Upper lobe of left lung (tissue), 6 donors: ENCODE measurements at regions not wholly inside any gene's neighbourhood (a gene's known extent, or its start where the extent isn't known, plus 50 kb on each side); places are given as distances from the start of the nearest gene placed in this dataset.
A peak's percentile ranks its signal among the peaks of the same experiment; 100 is the strongest.
"Not testable (repeated sequence)": the region's sequence is repeated elsewhere in the genome, so short reads cannot be mapped to it uniquely, and the experiment has no call there.

ENCODE experiments used
- ATAC-seq, 2 donors: fragments of 200-7000 bp; cut with Tn5 transposase; one replicate each; pipeline ENCODE4 v1.9.1; 2022; ENCODE audit warnings: mild to moderate bottlenecking in 2 of 2, moderate library complexity in 2 of 2; ENCODE audit not compliant: low FRiP score in 2 of 2
- DNase-seq, 2 donors: peaks; one replicate each; pipeline ENCODE4 v3.0.0-alpha.2; 2019 to 2020
- H3K27ac ChIP-seq, 4 donors: fragments of 200-600 bp; sonication (generic); one replicate each; pipeline ENCODE4 v1.5.1; 2016 to 2019
- H3K27me3 ChIP-seq, 4 donors: fragments of 200-600 bp; sonication (generic); one replicate each; pipeline ENCODE4 v1.5.1; 2017 to 2019
- H3K36me3 ChIP-seq, 4 donors: fragments of 200-600 bp; sonication (generic); one replicate each; pipeline ENCODE4 v1.5.1; 2016 to 2019
- H3K4me1 ChIP-seq, 4 donors: fragments of 200-600 bp; sonication (generic); one replicate each; pipeline ENCODE4 v1.5.1; 2018 to 2019
- H3K4me3 ChIP-seq, 4 donors: fragments of 200-600 bp; sonication (generic); one replicate each; pipeline ENCODE4 v1.5.1; 2017 to 2019; ENCODE audit warnings: mild to moderate bottlenecking in 2 of 4, moderate library complexity in 1 of 4
- H3K9me3 ChIP-seq, 4 donors: fragments of 200-600 bp; sonication (generic); one replicate each; pipeline ENCODE4 v1.5.1; 2018 to 2019
- CTCF ChIP-seq, 6 experiments: fragments of 450-650 bp in 4 of 6; fragments of 200-600 bp in 2 of 6; sonication (generic) in 2 of 6; IDR thresholded peaks; one replicate each; pipeline ENCODE4 v1.5.1; 2016 to 2019; ENCODE audit warnings: antibody characterized with exemption in 6 of 6
- EP300 ChIP-seq, 4 donors: sonication (generic); formaldehyde crosslinking; IDR thresholded peaks; one replicate each; pipeline ENCODE4 v1.5.1; 2017; ENCODE audit warnings: antibody characterized with exemption in 4 of 4, control low read depth in 2 of 4
- POLR2A ChIP-seq, 4 donors: fragments of 450-650 bp; IDR thresholded peaks; one replicate each; pipeline ENCODE4 v1.5.1; 2016 to 2017; ENCODE audit warnings: antibody characterized with exemption in 4 of 4, mild to moderate bottlenecking in 2 of 4
- POLR2AphosphoS5 ChIP-seq, 2 donors: sonication (generic); formaldehyde crosslinking; IDR thresholded peaks; one replicate each; pipeline ENCODE4 v1.5.1; 2017; ENCODE audit warnings: antibody characterized with exemption in 2 of 2
- WGBS, 2 donors: methylation state at CpG; one replicate each; pipeline ENCODE4 v1.1.5; 2017 to 2018; 5-methylcytosine and 5-hydroxymethylcytosine counted together
- donor health status: DM: no; HTN: no; CAD: no; lungs with moderate emphysema.
- donor health status: DM: no; HTN: yes; CAD: no; lungs with severe emphysema.

GRCh38 chr4:189804894-189805293 lies 135.8 kb upstream of the FRG1 start:
- ATAC-seq (no peak), DNase-seq (no peak)
- TF ChIP-seq CTCF (IDR thresholded peaks at IDR 0.05) (no peak), EP300 (IDR thresholded peaks at IDR 0.05) (no peak), POLR2A (IDR thresholded peaks at IDR 0.05) (no peak), POLR2AphosphoS5 (IDR thresholded peaks at IDR 0.05) (no peak)
- no peaks in the 10 kb centered on the region for H3K27me3 ChIP-seq
- H3K27ac ChIP-seq: no peak overlapping the region
- H3K9me3 ChIP-seq: no peaks in the 10 kb centered on the region
- no peak overlapping the region for H3K4me3 ChIP-seq
- no peaks in the 10 kb centered on the region for H3K36me3 ChIP-seq
- no peaks in the 10 kb centered on the region for H3K4me1 ChIP-seq
- 51 to 56% methylated on average over 5 of the region's 5 CpGs for WGBS, 2 donors

GRCh38 chr4:189806506-189806905 lies 134.2 kb upstream of the FRG1 start:
- 79 to 84% methylated on average over 4 to 6 of the region's 6 CpGs for WGBS, 2 donors
- H3K9me3 ChIP-seq: no peaks in the 10 kb centered on the region
- H3K36me3 ChIP-seq: no peaks in the 10 kb centered on the region
- no peaks in the 10 kb centered on the region for H3K27me3 ChIP-seq
- no peak overlapping the region for H3K27ac ChIP-seq
- TF ChIP-seq POLR2AphosphoS5 (IDR thresholded peaks at IDR 0.05): no peak
- TF ChIP-seq POLR2A (IDR thresholded peaks at IDR 0.05): no peak
- TF ChIP-seq EP300 (IDR thresholded peaks at IDR 0.05): no peak
- no peak for TF ChIP-seq CTCF (IDR thresholded peaks at IDR 0.05)
- ATAC-seq (no peak), DNase-seq (no peak)
- no peaks in the 10 kb centered on the region for H3K4me1 ChIP-seq
- H3K4me3 ChIP-seq: no peak overlapping the region

- TF ChIP-seq POLR2AphosphoS5 (IDR thresholded peaks at IDR 0.05): no peak
- no peak for TF ChIP-seq CTCF (IDR thresholded peaks at IDR 0.05)
- TF ChIP-seq POLR2A (IDR thresholded peaks at IDR 0.05): no peak
- TF ChIP-seq EP300 (IDR thresholded peaks at IDR 0.05): no peak
- H3K36me3 ChIP-seq: no peaks in the 10 kb centered on the region
- H3K27ac ChIP-seq: no peak overlapping the region
- H3K9me3 ChIP-seq: no peaks in the 10 kb centered on the region
- ATAC-seq: no peak
- H3K27me3 ChIP-seq: no peaks in the 10 kb centered on the region
- DNase-seq: peak in 1 of 2 donors; percentile 56
- H3K4me3 ChIP-seq: no peak overlapping the region
- H3K4me1 ChIP-seq: no peaks in the 10 kb centered on the region
- WGBS, 2 donors: 90 to 96% methylated on average over 18 to 32 of the region's 35 CpGs
Measured at GRCh38 chr4:189807031-189807430, 133.6 kb upstream of the FRG1 start.

GRCh38 chr4:189809241-189809735 lies 131.4 kb upstream of the FRG1 start:
- Histone ChIP-seq H3K27me3 (no peaks in the 10 kb centered on the region), H3K4me3 (no peak overlapping the region), H3K4me1 (no peaks in the 10 kb centered on the region), H3K36me3 (no peaks in the 10 kb centered on the region), H3K9me3 (no peaks in the 10 kb centered on the region), H3K27ac (no peak overlapping the region)
- 96 to 97% methylated on average over 5 of the region's 5 CpGs for WGBS, 2 donors
- DNase-seq (no peak), ATAC-seq (no peak)
- TF ChIP-seq POLR2A (IDR thresholded peaks at IDR 0.05): no peak
- TF ChIP-seq CTCF (IDR thresholded peaks at IDR 0.05): no peak
- no peak for TF ChIP-seq EP300 (IDR thresholded peaks at IDR 0.05)
- no peak for TF ChIP-seq POLR2AphosphoS5 (IDR thresholded peaks at IDR 0.05)

GRCh38 chr4:189809839-189810238 lies 130.8 kb upstream of the FRG1 start:
- ATAC-seq: no peak
- H3K4me1 ChIP-seq: no peaks in the 10 kb centered on the region
- no peaks in the 10 kb centered on the region for H3K36me3 ChIP-seq
- 85 to 88% methylated on average over 9 of the region's 9 CpGs for WGBS, 2 donors
- H3K4me3 ChIP-seq: peak overlapping the region in 1 of 4 donors; percentile 8
- H3K27ac ChIP-seq: no peak overlapping the region
- H3K9me3 ChIP-seq: no peaks in the 10 kb centered on the region
- no peaks in the 10 kb centered on the region for H3K27me3 ChIP-seq
- DNase-seq: no peak
- TF ChIP-seq POLR2AphosphoS5 (IDR thresholded peaks at IDR 0.05): no peak

- WGBS, 2 donors: 54 to 59% methylated on average over 18 to 54 of the region's 75 CpGs
- DNase-seq: peak in 1 of 2 donors; percentile 70
- H3K27ac ChIP-seq, ATAC-seq, H3K9me3 ChIP-seq, H3K36me3 ChIP-seq, H3K4me1 ChIP-seq, H3K27me3 ChIP-seq: not testable (repeated sequence)
- peak overlapping the region in 1 of 4 donors; percentile 16 for H3K4me3 ChIP-seq
Measured at GRCh38 chr4:189810318-189811181, 130.1 kb upstream of the FRG1 start.
